NB4 (cell line): ENCODE measurements at regions not wholly inside any gene's neighbourhood (a gene's known extent, or its start where the extent isn't known, plus 50 kb on each side); places are given as distances from the start of the nearest gene placed in this dataset.

Experiments
- CTCF ChIP-seq: IDR thresholded peaks from one replicate; pipeline ENCODE4 v1.5.1; 2012; ENCODE audit warnings: low read depth, low read length
- MAX ChIP-seq: IDR thresholded peaks from 2 replicates; pipeline ENCODE4 v1.6.1; 2011; ENCODE audit warnings: low read depth, low read length
- POLR2A ChIP-seq: IDR thresholded peaks from 2 replicates; pipeline ENCODE4 v1.6.1; 2011; ENCODE audit warnings: mild to moderate bottlenecking; ENCODE audit not compliant: insufficient read length; ENCODE audit errors: extremely low read depth

- TF ChIP-seq CTCF (no peak), POLR2A (no peak), MAX (no peak)
These were observed 955.5 kb upstream of the AUTS2 start for GRCh38 chr7:68642727-68643126.
